Activated CD4-positive, alpha-beta memory T cell treated with anti-CD3 and anti-CD28 coated beads for 36 hours (primary cell): ENCODE measurements at regions not wholly inside any gene's neighbourhood (a gene's known extent, or its start where the extent isn't known, plus 50 kb on each side); places are given as distances from the start of the nearest gene placed in this dataset.

Experiments used
- CTCF ChIA-PET: fragments of 350-600 bp; sonication (Branson Sonifier 250); formaldehyde crosslinking; loops from one replicate; lab custom pipeline; 2021; ENCODE audit warnings: antibody characterized with exemption, inconsistent platforms; lab: Charles Lee
- POLR2A ChIA-PET: fragments of 350-600 bp; sonication (Branson Sonifier 250); formaldehyde crosslinking; loops from one replicate; lab custom pipeline; 2021; ENCODE audit warnings: antibody characterized with exemption; lab: Charles Lee
- DNase-seq: peaks from one replicate; pipeline ENCODE4 v3.0.0-alpha.2; 2020
- H3K27ac Mint-ChIP-seq: one replicate; pipeline ENCODE4 v1.8.0; 2021; ENCODE audit warnings: mixed read lengths
- H3K27me3 Mint-ChIP-seq: one replicate; pipeline ENCODE4 v1.8.0; 2021; ENCODE audit warnings: mixed read lengths
- H3K36me3 Mint-ChIP-seq: one replicate; pipeline ENCODE4 v1.8.0; 2021; ENCODE audit warnings: mixed read lengths
- H3K4me1 Mint-ChIP-seq: one replicate; pipeline ENCODE4 v1.8.0; 2021; ENCODE audit warnings: low read depth, mixed read lengths
- H3K4me3 Mint-ChIP-seq: one replicate; pipeline ENCODE4 v1.8.0; 2021; ENCODE audit warnings: mild to moderate bottlenecking, mixed read lengths
- H3K9me3 Mint-ChIP-seq: one replicate; pipeline ENCODE4 v1.8.0; 2021; ENCODE audit warnings: mixed read lengths
- intact Hi-C: fragments of 100-400 bp; cut with micrococcal nuclease; formaldehyde crosslinking; loops from one replicate; pipeline ENCODE4 v1.15.1; 2023

DNA sequence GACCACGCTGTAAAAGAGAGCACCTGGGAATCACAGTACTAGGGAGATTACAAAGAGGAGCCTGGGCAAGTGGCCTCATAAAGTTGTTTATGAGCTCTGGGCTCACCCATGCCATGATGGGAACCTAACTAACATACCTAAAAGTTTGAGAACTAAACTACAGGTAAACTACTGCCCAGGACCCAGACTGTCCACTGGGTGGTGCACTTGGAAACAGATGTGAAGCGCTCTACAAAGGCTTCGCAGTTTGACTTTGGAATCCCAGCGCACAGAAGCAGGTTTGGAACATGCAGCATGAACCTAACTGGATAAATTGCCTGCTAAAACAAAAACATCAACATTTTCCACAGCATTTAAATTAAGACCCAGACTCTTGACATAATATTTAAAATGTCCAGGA, 418.6 kb downstream of the FAM181B start:
- peak; percentile 12 for DNase-seq
- CTCF ChIA-PET, result no interaction called here
- Mint-ChIP-seq H3K4me3 (no peak overlapping the region), H3K27ac (no peak overlapping the region), H3K36me3 (no peaks in the 10 kb centered on the region), H3K4me1 (no peaks in the 10 kb centered on the region), H3K9me3 (peaks cover 2% of the 10 kb centered on the region), H3K27me3 (no peaks in the 10 kb centered on the region)
- POLR2A ChIA-PET, result no interaction called here
- intact Hi-C loops, result no loop called here

- no peak for DNase-seq
- Mint-ChIP-seq H3K27ac (no peak overlapping the region), H3K4me1 (no peaks in the 10 kb centered on the region), H3K9me3 (no peaks in the 10 kb centered on the region), H3K27me3 (no peaks in the 10 kb centered on the region), H3K36me3 (no peaks in the 10 kb centered on the region), H3K4me3 (no peak overlapping the region)
- intact Hi-C loops, result no loop called here
- ChIA-PET POLR2A (no interaction called here), CTCF (no interaction called here)
These were observed 424.7 kb downstream of the FAM181B start for GRCh38 chr11:82308979-82309378.

- no peak overlapping the region for H3K27ac Mint-ChIP-seq
- H3K9me3 Mint-ChIP-seq, result no peaks in the 10 kb centered on the region
- no peaks in the 10 kb centered on the region for H3K27me3 Mint-ChIP-seq
- ChIA-PET CTCF (no interaction called here), POLR2A (no interaction called here)
- intact Hi-C loops, result no loop called here
- H3K36me3 Mint-ChIP-seq, result no peaks in the 10 kb centered on the region
- H3K4me1 Mint-ChIP-seq, result no peaks in the 10 kb centered on the region
- no peak overlapping the region for H3K4me3 Mint-ChIP-seq
- DNase-seq, result no peak
These were observed 428.5 kb downstream of the FAM181B start for GRCh38 chr11:82305123-82305522.

GRCh38 chr11:82303671-82304070, 430.0 kb downstream of the FAM181B start:
- CTCF ChIA-PET, result no interaction called here
- intact Hi-C loops, result no loop called here
- Mint-ChIP-seq H3K27me3 (no peaks in the 10 kb centered on the region), H3K4me1 (no peaks in the 10 kb centered on the region), H3K27ac (no peak overlapping the region), H3K4me3 (no peak overlapping the region), H3K9me3 (no peaks in the 10 kb centered on the region), H3K36me3 (no peaks in the 10 kb centered on the region)
- DNase-seq, result no peak
- POLR2A ChIA-PET, result no interaction called here

GRCh38 chr11:82288471-82288870, 445.2 kb downstream of the FAM181B start:
- Mint-ChIP-seq H3K27ac (no peak overlapping the region), H3K27me3 (no peaks in the 10 kb centered on the region), H3K9me3 (no peaks in the 10 kb centered on the region), H3K4me3 (no peak overlapping the region), H3K4me1 (no peaks in the 10 kb centered on the region), H3K36me3 (no peaks in the 10 kb centered on the region)
- POLR2A ChIA-PET, result no interaction called here
- no peak for DNase-seq
- intact Hi-C loops, result no loop called here
- CTCF ChIA-PET, result no interaction called here

DNA sequence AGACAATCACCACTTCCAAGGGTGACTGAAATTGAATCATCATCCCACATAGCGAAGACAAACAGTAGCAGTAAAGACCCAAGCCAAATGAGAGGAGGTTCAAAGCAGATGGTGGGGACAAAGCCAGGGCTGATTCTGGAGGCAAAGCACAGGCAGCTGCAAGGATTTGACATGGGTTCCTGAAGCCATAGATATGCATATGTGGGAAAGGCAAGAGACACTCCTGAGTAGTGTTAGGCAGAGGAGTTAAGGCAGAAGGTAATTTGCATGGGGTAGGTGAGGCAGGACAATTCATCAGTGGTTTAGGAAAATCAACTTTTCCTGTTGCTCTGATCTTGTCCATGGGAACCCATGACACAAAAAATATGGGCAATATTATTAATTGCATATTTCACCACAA, 462.8 kb downstream of the FAM181B start:
- Mint-ChIP-seq H3K4me3 (no peak overlapping the region), H3K4me1 (no peaks in the 10 kb centered on the region), H3K36me3 (no peaks in the 10 kb centered on the region), H3K27ac (no peak overlapping the region), H3K27me3 (peaks cover 1% of the 10 kb centered on the region), H3K9me3 (no peaks in the 10 kb centered on the region)
- CTCF ChIA-PET, result no interaction called here
- no peak for DNase-seq
- intact Hi-C loops, result no loop called here
- POLR2A ChIA-PET, result no interaction called here

GRCh38 chr11:82268627-82269026, 465.0 kb downstream of the FAM181B start:
- H3K36me3 Mint-ChIP-seq, result no peaks in the 10 kb centered on the region
- H3K9me3 Mint-ChIP-seq, result no peaks in the 10 kb centered on the region
- ChIA-PET POLR2A (no interaction called here), CTCF (no interaction called here)
- no peak overlapping the region for H3K27ac Mint-ChIP-seq
- no peak for DNase-seq
- H3K27me3 Mint-ChIP-seq, result peaks cover 1% of the 10 kb centered on the region
- no peak overlapping the region for H3K4me3 Mint-ChIP-seq
- intact Hi-C loops, result no loop called here
- H3K4me1 Mint-ChIP-seq, result no peaks in the 10 kb centered on the region

DNA sequence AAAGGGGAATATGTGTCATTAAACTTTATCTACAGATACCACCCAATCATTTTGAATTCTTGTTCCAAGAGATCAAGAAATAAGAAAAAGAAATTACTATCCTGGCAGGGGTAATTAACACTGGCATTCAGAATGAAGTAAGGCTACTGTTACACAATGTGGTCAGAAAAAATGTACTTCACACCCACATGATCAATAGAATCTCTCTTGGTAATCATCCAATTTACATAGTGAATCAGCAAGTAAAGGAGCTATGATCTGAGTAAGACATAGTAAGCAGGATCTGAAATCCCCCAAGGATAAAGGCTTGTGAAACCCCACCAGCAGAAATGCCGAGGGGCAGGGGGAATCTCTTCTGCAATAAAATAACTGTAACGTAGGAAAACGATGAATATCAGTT, 466.5 kb downstream of the FAM181B start:
- Mint-ChIP-seq H3K9me3 (no peaks in the 10 kb centered on the region), H3K27ac (no peak overlapping the region), H3K36me3 (no peaks in the 10 kb centered on the region), H3K4me3 (no peak overlapping the region), H3K4me1 (no peaks in the 10 kb centered on the region), H3K27me3 (peaks cover 1% of the 10 kb centered on the region)
- intact Hi-C loops, result no loop called here
- ChIA-PET POLR2A (no interaction called here), CTCF (no interaction called here)
- DNase-seq, result no peak

- DNase-seq, result no peak
- ChIA-PET POLR2A (no interaction called here), CTCF (no interaction called here)
- Mint-ChIP-seq H3K36me3 (no peaks in the 10 kb centered on the region), H3K4me1 (no peaks in the 10 kb centered on the region), H3K4me3 (no peak overlapping the region), H3K27ac (no peak overlapping the region), H3K27me3 (no peaks in the 10 kb centered on the region), H3K9me3 (no peaks in the 10 kb centered on the region)
- intact Hi-C loops, result no loop called here
These were observed 472.3 kb downstream of the FAM181B start for GRCh38 chr11:82261367-82261766.

DNA sequence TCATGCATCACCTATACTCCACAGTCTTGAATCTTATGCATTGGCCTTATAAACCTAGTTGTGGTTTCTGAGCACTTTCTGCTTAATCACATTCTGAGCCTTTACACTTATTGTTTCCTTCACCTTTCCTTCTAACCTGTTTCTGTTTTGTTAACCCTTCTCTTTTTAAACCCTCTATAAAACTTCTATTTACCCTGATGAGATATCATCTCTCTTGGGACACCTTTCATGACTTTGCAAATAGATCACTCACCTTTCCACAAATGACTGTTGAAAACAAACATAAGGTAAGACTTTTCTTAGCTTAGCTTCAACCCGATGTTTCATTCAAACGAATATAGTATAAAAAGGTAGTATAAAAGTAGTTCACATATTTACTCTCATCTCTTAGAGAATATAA, 483.6 kb downstream of the FAM181B start:
- no peak for DNase-seq
- no peaks in the 10 kb centered on the region for H3K4me1 Mint-ChIP-seq
- H3K9me3 Mint-ChIP-seq, result no peaks in the 10 kb centered on the region
- ChIA-PET POLR2A (no interaction called here), CTCF (no interaction called here)
- H3K36me3 Mint-ChIP-seq, result no peaks in the 10 kb centered on the region
- no peak overlapping the region for H3K4me3 Mint-ChIP-seq
- no peaks in the 10 kb centered on the region for H3K27me3 Mint-ChIP-seq
- no peak overlapping the region for H3K27ac Mint-ChIP-seq
- intact Hi-C loops, result no loop called here

GRCh38 chr11:82246926-82247325, 486.7 kb downstream of the FAM181B start:
- no peak overlapping the region for H3K27ac Mint-ChIP-seq
- CTCF ChIA-PET, result no interaction called here
- POLR2A ChIA-PET, result no interaction called here

GRCh38 chr11:82239498-82239897, 494.2 kb downstream of the FAM181B start:
- ChIA-PET POLR2A (no interaction called here), CTCF (no interaction called here)
- intact Hi-C loops, result loop anchor here (10.0 kb wide), 1 partner anchor 455 kb away; no protein-coding TSS in a partner anchor
- H3K4me3 Mint-ChIP-seq, result no peak overlapping the region
- no peak overlapping the region for H3K27ac Mint-ChIP-seq
- no peaks in the 10 kb centered on the region for H3K27me3 Mint-ChIP-seq
- no peaks in the 10 kb centered on the region for H3K9me3 Mint-ChIP-seq
- no peaks in the 10 kb centered on the region for H3K36me3 Mint-ChIP-seq
- no peaks in the 10 kb centered on the region for H3K4me1 Mint-ChIP-seq
- DNase-seq, result no peak

More at GRCh38 chr11:82246926-82247325, 486.7 kb downstream of the FAM181B start:
- H3K36me3 Mint-ChIP-seq, result no peaks in the 10 kb centered on the region
- H3K27me3 Mint-ChIP-seq, result no peaks in the 10 kb centered on the region
- no peak overlapping the region for H3K4me3 Mint-ChIP-seq
- intact Hi-C loops, result no loop called here
- H3K4me1 Mint-ChIP-seq, result no peaks in the 10 kb centered on the region
- no peaks in the 10 kb centered on the region for H3K9me3 Mint-ChIP-seq
- DNase-seq, result no peak

- intact Hi-C loops, result loop anchor here (10.0 kb wide), 1 partner anchor 449 kb away; no protein-coding TSS in a partner anchor
- H3K4me1 Mint-ChIP-seq, result no peaks in the 10 kb centered on the region
- no peaks in the 10 kb centered on the region for H3K27me3 Mint-ChIP-seq
- no peak overlapping the region for H3K27ac Mint-ChIP-seq
- no peak for DNase-seq
- H3K36me3 Mint-ChIP-seq, result no peaks in the 10 kb centered on the region
- H3K4me3 Mint-ChIP-seq, result no peak overlapping the region
- no peaks in the 10 kb centered on the region for H3K9me3 Mint-ChIP-seq
- ChIA-PET POLR2A (no interaction called here), CTCF (no interaction called here)
These were observed 499.4 kb downstream of the FAM181B start for GRCh38 chr11:82234256-82234655.
